ENCODE measurements at regions not wholly inside any gene's neighbourhood (a gene's known extent, or its start where the extent isn't known, plus 50 kb on each side); places are given as distances from the start of the nearest gene placed in this dataset.

DNA sequence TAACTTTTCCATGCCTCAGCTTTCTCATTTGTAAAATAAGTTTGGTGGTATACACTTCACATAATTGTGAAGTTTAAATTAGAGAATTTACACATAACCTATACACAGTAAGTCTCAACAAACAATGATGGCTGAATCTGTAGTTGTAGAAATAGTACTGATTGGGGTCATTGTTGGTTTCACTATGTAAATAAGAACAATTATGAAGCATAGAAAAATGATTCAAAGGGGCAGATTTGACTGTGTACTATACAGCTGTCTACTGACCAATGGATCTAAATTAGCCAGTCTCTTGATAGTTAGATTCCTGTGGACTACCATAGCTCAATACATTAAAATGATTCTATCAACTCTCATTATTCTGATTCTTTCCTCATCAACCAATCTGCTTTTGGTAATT lies 181.1 kb upstream of the STXBP5 start:
- TF ChIP-seq, protein P1, sequence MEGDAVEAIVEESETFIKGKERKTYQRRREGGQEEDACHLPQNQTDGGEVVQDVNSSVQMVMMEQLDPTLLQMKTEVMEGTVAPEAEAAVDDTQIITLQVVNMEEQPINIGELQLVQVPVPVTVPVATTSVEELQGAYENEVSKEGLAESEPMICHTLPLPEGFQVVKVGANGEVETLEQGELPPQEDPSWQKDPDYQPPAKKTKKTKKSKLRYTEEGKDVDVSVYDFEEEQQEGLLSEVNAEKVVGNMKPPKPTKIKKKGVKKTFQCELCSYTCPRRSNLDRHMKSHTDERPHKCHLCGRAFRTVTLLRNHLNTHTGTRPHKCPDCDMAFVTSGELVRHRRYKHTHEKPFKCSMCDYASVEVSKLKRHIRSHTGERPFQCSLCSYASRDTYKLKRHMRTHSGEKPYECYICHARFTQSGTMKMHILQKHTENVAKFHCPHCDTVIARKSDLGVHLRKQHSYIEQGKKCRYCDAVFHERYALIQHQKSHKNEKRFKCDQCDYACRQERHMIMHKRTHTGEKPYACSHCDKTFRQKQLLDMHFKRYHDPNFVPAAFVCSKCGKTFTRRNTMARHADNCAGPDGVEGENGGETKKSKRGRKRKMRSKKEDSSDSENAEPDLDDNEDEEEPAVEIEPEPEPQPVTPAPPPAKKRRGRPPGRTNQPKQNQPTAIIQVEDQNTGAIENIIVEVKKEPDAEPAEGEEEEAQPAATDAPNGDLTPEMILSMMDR (IDR thresholded peaks at IDR 0.05; ENCODE audit: borderline replicate concordance, extremely low read depth, insufficient read depth), result no peak
- no peak for FAIRE-seq
- no peak overlapping the region for H3K4me3 ChIP-seq (ENCODE audit: low read length in 3 of 3)
- H3K36me3 ChIP-seq (ENCODE audit: control insufficient read depth in 2 of 3, insufficient read depth in 3 of 3, low read length in 3 of 3), result no peaks in the 10 kb centered on the region
- no peaks in the 10 kb centered on the region for H3K9me3 ChIP-seq (ENCODE audit: control insufficient read depth in 2 of 3, insufficient read depth in 1 of 3, low read length in 3 of 3)
- DNase-seq, result no peak
- intact Hi-C loops (cut with DNase I), result no loop called here
- no peaks in the 10 kb centered on the region for H3K4me1 ChIP-seq (ENCODE audit: control insufficient read depth in 2 of 3, insufficient read depth in 2 of 3, low read depth in 1 of 3, low read length in 3 of 3)
- no peak overlapping the region for H3K27ac ChIP-seq (ENCODE audit: low read depth in 2 of 2, low read length in 2 of 2)
- no peak overlapping the region for H3K9ac ChIP-seq (ENCODE audit: low read length in 3 of 3)
- no peaks in the 10 kb centered on the region for H3K27me3 ChIP-seq (ENCODE audit: control insufficient read depth, insufficient read depth, low read length)

DNA sequence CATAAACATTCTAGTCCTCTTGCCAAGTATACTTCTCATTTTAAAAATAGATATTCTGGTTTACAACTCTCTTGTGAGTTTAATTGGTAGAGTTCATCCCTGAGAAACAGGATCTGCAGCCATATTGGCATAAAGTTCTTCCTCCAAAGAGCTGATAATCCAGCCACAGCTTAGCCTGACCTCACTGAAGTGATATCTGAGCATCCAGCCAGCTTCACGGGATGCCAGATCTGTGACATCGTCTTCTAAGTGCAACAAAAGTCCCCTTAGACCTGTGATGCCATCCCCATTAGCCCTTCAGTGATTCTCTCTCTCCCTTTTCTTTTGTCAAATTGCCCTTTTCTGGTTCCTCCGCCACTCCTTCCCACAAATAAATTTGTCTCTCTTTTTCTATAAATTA lies 180.6 kb upstream of the STXBP5 start:
- Histone ChIP-seq H3K27me3 (ENCODE audit: control insufficient read depth, insufficient read depth, low read length) (no peaks in the 10 kb centered on the region), H3K4me3 (ENCODE audit: low read length in 3 of 3) (no peak overlapping the region), H3K4me1 (ENCODE audit: control insufficient read depth in 2 of 3, insufficient read depth in 2 of 3, low read depth in 1 of 3, low read length in 3 of 3) (no peaks in the 10 kb centered on the region), H3K9ac (ENCODE audit: low read length in 3 of 3) (no peak overlapping the region), H3K9me3 (ENCODE audit: control insufficient read depth in 2 of 3, insufficient read depth in 1 of 3, low read length in 3 of 3) (no peaks in the 10 kb centered on the region), H3K36me3 (ENCODE audit: control insufficient read depth in 2 of 3, insufficient read depth in 3 of 3, low read length in 3 of 3) (no peaks in the 10 kb centered on the region), H3K27ac (ENCODE audit: low read depth in 2 of 2, low read length in 2 of 2) (no peak overlapping the region)
- FAIRE-seq (no peak), DNase-seq (no peak)
- TF ChIP-seq, protein P1 (IDR thresholded peaks at IDR 0.05; ENCODE audit: borderline replicate concordance, extremely low read depth, insufficient read depth), result no peak
- intact Hi-C loops (cut with DNase I), result no loop called here

DNA sequence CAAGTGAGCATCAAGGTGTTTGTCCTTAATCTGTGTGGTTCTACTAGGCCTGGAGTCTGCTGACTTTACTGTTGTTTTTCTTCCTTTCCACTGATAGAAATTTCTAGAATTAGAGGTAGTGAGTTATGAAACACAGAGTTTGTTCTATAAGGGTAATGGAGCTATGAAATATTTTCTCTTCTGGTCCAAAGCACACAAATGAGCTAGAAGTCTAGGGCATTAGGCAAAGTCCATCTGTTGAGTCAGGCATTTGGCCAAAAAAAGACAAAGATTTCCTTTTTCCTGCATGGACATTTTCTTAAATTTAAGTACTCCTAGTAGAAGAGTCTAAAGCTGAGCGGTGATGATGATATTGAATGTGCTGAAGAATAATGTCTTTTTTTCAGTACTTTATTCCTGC lies 174.3 kb upstream of the STXBP5 start:
- FAIRE-seq, result no peak
- no peak for DNase-seq
- no peaks in the 10 kb centered on the region for H3K27me3 ChIP-seq (ENCODE audit: control insufficient read depth, insufficient read depth, low read length)
- H3K9me3 ChIP-seq (ENCODE audit: control insufficient read depth in 2 of 3, insufficient read depth in 1 of 3, low read length in 3 of 3), result no peaks in the 10 kb centered on the region
- intact Hi-C loops (cut with DNase I), result no loop called here
- no peak overlapping the region for H3K27ac ChIP-seq (ENCODE audit: low read depth in 2 of 2, low read length in 2 of 2)
- TF ChIP-seq, protein P1 (IDR thresholded peaks at IDR 0.05; ENCODE audit: borderline replicate concordance, extremely low read depth, insufficient read depth), result no peak
- no peak overlapping the region for H3K9ac ChIP-seq (ENCODE audit: low read length in 3 of 3)
- H3K36me3 ChIP-seq (ENCODE audit: control insufficient read depth in 2 of 3, insufficient read depth in 3 of 3, low read length in 3 of 3), result no peaks in the 10 kb centered on the region
- no peak overlapping the region for H3K4me3 ChIP-seq (ENCODE audit: low read length in 3 of 3)
- no peaks in the 10 kb centered on the region for H3K4me1 ChIP-seq (ENCODE audit: control insufficient read depth in 2 of 3, insufficient read depth in 2 of 3, low read depth in 1 of 3, low read length in 3 of 3)

DNA sequence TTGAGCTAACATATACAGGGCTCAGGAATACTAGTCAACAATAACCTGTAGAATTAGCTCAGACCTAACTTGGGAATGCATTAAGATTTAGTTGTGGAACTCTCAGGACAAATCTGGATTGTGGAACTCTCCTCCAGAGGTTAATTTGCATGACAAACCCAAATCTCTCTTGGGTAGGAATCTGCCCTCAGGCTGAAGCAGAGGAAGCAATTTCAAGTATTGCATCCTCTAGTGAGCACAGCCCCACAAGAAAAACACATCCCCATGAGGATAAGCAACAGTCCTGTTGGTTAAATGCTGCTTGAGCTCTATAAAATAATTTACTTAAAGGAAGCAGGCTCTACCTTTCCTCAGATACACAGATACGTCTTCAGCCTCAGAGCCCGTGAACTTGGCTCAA lies 170.9 kb upstream of the STXBP5 start:
- H3K4me1 ChIP-seq (ENCODE audit: control insufficient read depth in 2 of 3, insufficient read depth in 2 of 3, low read depth in 1 of 3, low read length in 3 of 3), result no peaks in the 10 kb centered on the region
- no peaks in the 10 kb centered on the region for H3K9me3 ChIP-seq (ENCODE audit: control insufficient read depth in 2 of 3, insufficient read depth in 1 of 3, low read length in 3 of 3)
- no peaks in the 10 kb centered on the region for H3K36me3 ChIP-seq (ENCODE audit: control insufficient read depth in 2 of 3, insufficient read depth in 3 of 3, low read length in 3 of 3)
- FAIRE-seq (no peak), DNase-seq (peak in 1 of 5 donors; percentile 2)
- no peaks in the 10 kb centered on the region for H3K27me3 ChIP-seq (ENCODE audit: control insufficient read depth, insufficient read depth, low read length)
- H3K9ac ChIP-seq (ENCODE audit: low read length in 3 of 3), result no peak overlapping the region
- intact Hi-C loops (cut with DNase I), result no loop called here
- no peak overlapping the region for H3K4me3 ChIP-seq (ENCODE audit: low read length in 3 of 3)
- H3K27ac ChIP-seq (ENCODE audit: low read depth in 2 of 2, low read length in 2 of 2), result no peak overlapping the region
- TF ChIP-seq, protein P1 (IDR thresholded peaks at IDR 0.05; ENCODE audit: borderline replicate concordance, extremely low read depth, insufficient read depth), result no peak
